ENCODE measurements at regions not wholly inside any gene's neighbourhood (a gene's known extent, or its start where the extent isn't known, plus 50 kb on each side); places are given as distances from the start of the nearest gene placed in this dataset.

DNA sequence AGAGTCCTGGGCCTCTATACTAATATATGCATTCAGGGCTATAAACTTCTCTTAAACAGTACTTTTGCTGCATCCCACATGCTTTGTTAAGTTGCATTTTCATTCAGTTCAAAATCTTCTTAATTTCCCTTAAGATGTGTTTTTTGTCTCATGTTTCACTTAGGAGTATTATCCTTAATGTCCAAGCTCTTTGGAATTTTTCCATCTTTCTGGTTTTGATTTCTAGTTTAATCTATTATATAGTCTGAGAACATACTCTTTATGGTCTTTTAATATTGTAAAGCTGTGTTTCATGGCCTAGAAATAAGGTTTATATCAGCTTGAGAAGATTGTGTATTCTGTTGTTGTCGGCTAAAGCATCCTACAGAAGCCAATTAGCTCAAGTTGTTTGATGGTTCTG lies 1041.8 kb downstream of the PLA2G4A start:
- TF ChIP-seq POLR2A (IDR thresholded peaks at IDR 0.05; ENCODE audit: low read depth, low read length) (no peak), TAF1 (IDR thresholded peaks at IDR 0.05; ENCODE audit: borderline replicate concordance, low read depth, low read length) (no peak), POLR2AphosphoS5 (IDR thresholded peaks at IDR 0.05; ENCODE audit: low read depth, low read length) (no peak)
- FAIRE-seq (no peak), DNase-seq (ENCODE audit: insufficient read length) (no peak)

DNA sequence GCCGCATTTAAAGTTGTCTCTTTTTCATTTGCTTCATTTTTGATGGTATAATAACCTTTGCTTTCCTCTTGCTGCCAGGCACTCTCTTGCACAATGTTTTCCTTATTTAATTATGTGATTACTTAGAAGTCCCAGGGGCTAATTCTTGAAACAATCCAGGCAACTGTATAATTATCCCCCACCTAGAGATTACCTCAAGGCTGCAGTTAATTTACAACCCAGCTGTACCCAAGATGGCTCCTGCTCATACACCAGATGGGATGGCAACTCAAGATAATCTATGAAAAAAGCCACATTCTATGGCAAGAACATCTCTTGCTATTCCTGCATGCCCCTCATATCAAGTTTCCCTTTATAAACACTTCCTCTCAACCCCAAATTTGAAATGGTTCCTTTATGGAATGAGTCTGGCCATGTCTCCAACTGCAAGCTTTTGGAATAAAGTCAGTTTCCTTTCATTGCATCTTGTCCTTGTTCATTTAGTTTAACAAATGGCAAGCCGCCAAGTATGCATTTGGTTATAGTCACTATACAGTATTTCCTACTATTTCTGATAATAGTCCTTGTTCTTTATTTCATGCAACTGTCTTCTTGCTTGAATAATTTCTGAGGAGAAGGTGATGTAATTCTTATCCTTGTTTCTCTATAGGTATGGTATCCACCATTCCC lies 1042.6 kb downstream of the PLA2G4A start:
- TF ChIP-seq TAF1 (IDR thresholded peaks at IDR 0.05; ENCODE audit: borderline replicate concordance, low read depth, low read length) = no peak
- TF ChIP-seq POLR2AphosphoS5 (IDR thresholded peaks at IDR 0.05; ENCODE audit: low read depth, low read length) = no peak
- no peak for TF ChIP-seq POLR2A (IDR thresholded peaks at IDR 0.05; ENCODE audit: low read depth, low read length)
- no peak for DNase-seq (ENCODE audit: insufficient read length)
- FAIRE-seq = no peak

DNA sequence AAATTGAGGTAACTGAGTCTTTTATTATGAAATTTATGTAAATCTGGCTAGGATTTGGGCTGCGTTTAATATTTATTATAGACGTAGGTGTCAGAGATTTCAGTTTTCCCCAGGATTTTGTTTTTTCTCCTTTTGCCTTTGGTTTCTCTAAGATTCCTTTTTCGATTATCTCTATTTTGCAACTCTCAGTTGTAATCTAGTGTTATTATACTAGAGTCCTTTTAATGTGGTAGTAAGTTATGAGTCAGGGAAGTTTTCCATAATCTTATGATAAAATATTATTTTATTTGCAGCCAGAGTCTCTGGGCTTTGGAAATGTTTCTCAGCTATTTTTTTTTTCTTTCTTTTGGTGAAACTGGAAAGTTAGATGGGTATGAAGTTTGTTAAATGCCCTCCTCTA lies 1043.8 kb downstream of the PLA2G4A start:
- DNase-seq (ENCODE audit: insufficient read length) (no peak), FAIRE-seq (no peak)
- TF ChIP-seq POLR2AphosphoS5 (IDR thresholded peaks at IDR 0.05; ENCODE audit: low read depth, low read length) (no peak), POLR2A (IDR thresholded peaks at IDR 0.05; ENCODE audit: low read depth, low read length) (no peak), TAF1 (IDR thresholded peaks at IDR 0.05; ENCODE audit: borderline replicate concordance, low read depth, low read length) (no peak)

DNA sequence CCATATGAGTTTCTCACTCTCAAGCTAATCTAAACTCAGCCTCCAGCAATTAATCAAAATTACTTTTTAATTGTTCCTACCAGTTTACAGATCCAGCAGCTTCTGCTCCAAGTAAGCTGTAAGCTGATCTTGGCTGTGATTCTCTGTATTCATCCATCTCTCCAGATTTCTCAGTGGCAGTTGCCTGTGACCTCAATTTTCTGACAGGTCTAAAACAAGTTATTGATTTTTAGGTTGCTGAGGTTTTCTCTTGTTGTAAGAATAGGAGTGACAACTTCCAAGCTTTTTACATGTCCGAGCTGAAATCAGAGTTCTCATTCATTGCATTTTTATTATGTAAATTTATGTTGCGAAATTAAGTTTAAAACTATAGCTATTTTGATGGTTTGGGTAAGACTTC lies 1044.4 kb downstream of the PLA2G4A start:
- FAIRE-seq (no peak), DNase-seq (ENCODE audit: insufficient read length) (no peak)
- no peak for TF ChIP-seq TAF1 (IDR thresholded peaks at IDR 0.05; ENCODE audit: borderline replicate concordance, low read depth, low read length)
- TF ChIP-seq POLR2AphosphoS5 (IDR thresholded peaks at IDR 0.05; ENCODE audit: low read depth, low read length) = no peak
- TF ChIP-seq POLR2A (IDR thresholded peaks at IDR 0.05; ENCODE audit: low read depth, low read length) = no peak

DNA sequence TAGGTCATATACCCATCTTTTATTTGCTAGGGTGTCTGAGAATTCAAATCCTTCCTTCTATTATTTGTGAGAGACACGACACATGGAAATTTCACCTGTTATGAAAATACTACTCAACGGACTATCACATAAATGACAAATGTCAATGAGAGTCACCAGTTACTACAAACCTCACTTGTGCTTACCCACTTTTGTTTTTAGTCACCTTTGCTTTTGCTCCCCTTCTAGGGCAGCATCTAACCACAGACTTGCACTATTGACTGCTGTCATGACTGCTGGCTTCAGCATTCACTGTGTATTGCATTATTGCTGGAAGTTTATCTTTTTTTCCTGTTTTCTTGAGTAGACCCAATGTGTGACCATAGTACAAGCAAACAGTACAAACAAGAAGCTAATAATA lies 1048.0 kb downstream of the PLA2G4A start:
- FAIRE-seq (no peak), DNase-seq (ENCODE audit: insufficient read length) (no peak)
- TF ChIP-seq POLR2A (IDR thresholded peaks at IDR 0.05; ENCODE audit: low read depth, low read length) (no peak), POLR2AphosphoS5 (IDR thresholded peaks at IDR 0.05; ENCODE audit: low read depth, low read length) (no peak), TAF1 (IDR thresholded peaks at IDR 0.05; ENCODE audit: borderline replicate concordance, low read depth, low read length) (no peak)

DNA sequence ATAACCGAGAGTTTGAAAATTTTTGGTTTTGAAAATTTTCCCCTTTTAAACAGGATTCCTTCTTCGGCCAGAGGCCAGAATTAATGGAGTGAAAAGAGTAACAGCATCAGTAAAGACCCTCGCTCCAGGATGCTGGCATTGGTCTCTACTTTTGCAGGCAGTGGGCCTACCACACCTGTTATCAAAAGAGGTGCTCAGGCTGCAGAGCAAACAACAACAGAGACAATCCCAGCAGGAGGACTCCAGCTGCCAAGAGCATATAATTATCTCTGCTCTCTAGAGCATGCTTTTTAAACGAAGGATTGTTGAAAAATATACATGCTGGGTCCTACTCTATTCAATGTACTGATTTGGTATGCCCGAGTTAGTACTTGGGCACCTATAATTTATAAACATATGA lies 1048.5 kb downstream of the PLA2G4A start:
- FAIRE-seq (no peak), DNase-seq (ENCODE audit: insufficient read length) (no peak)
- TF ChIP-seq POLR2AphosphoS5 (IDR thresholded peaks at IDR 0.05; ENCODE audit: low read depth, low read length) = no peak
- no peak for TF ChIP-seq POLR2A (IDR thresholded peaks at IDR 0.05; ENCODE audit: low read depth, low read length)
- TF ChIP-seq TAF1 (IDR thresholded peaks at IDR 0.05; ENCODE audit: borderline replicate concordance, low read depth, low read length) = no peak

DNA sequence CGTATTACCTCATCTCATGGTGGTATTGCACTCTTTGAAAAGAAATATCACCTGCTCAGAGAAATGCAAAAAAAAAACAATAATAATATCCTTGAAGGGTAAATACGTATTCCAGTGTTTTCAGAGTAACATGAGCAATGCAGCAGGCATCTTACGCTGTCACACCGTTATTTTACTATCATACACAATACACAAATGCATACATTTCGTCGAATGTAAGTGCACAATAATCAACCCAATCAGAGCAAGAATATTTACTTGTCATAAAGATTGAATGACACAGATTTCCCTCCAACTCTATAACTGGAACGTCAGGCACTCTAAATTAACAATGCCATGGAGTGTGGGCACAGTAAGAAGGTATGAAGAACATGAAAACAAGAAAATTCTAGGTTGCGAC lies 1050.1 kb downstream of the PLA2G4A start:
- DNase-seq (ENCODE audit: insufficient read length) (no peak), FAIRE-seq (no peak)
- no peak for TF ChIP-seq TAF1 (IDR thresholded peaks at IDR 0.05; ENCODE audit: borderline replicate concordance, low read depth, low read length)
- TF ChIP-seq POLR2AphosphoS5 (IDR thresholded peaks at IDR 0.05; ENCODE audit: low read depth, low read length) = no peak
- TF ChIP-seq POLR2A (IDR thresholded peaks at IDR 0.05; ENCODE audit: low read depth, low read length) = no peak

DNA sequence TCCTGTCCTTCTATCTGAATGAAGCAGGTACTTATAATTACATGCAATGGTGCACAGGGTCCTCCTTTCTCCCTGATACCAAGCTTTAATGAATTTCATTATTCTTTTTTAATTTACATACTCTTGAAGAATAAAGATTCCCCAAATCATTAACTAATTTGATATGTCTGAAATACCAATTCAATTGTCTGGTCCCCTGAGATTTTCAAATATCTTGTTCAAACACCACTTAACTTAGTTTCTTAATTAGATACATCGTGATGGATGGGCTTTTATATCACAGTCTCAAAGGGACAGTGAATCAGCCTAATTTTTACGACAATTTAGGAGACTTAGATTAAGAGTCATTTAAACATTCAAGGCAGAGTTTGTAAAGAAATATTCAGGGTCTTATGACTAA lies 1054.6 kb downstream of the PLA2G4A start:
- FAIRE-seq (no peak), DNase-seq (ENCODE audit: insufficient read length) (no peak)
- TF ChIP-seq TAF1 (IDR thresholded peaks at IDR 0.05; ENCODE audit: borderline replicate concordance, low read depth, low read length) (no peak), POLR2AphosphoS5 (IDR thresholded peaks at IDR 0.05; ENCODE audit: low read depth, low read length) (no peak), POLR2A (IDR thresholded peaks at IDR 0.05; ENCODE audit: low read depth, low read length) (no peak)

DNA sequence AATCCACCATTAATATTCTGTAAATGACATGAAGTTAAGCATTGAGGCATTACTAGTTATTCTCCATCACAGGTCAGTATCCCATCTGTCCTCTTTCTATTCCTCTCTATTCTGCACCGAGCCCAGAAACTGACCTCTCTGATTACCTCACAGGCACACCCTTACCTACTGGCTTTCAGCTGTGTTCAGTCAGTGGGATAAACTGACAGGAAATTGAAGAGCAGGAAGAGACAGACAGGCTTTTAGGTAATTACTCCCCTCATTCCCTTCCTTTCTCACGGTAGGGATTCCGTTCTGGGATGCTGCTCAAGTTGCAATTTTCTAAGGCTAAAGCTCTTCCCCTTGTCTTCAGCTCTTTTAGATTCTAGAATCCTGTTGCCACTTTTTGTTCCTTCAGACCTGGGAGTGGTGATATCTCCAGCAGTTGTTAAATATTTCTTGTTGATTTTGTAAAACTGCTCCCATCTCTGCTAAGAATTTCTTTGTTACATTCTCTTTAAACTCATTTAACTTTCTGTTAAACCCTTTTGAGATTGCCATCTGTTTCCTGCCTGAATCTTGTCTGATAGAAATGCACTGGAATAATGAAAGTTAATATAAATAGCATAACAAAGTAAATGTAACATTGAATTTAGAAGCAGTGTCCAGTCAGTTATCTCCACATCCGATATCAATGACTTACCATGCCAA lies 1063.4 kb downstream of the PLA2G4A start:
- no peak for FAIRE-seq
- DNase-seq (ENCODE audit: insufficient read length) = no peak
- TF ChIP-seq POLR2AphosphoS5 (IDR thresholded peaks at IDR 0.05; ENCODE audit: low read depth, low read length) = no peak
- TF ChIP-seq TAF1 (IDR thresholded peaks at IDR 0.05; ENCODE audit: borderline replicate concordance, low read depth, low read length) = no peak
- TF ChIP-seq POLR2A (IDR thresholded peaks at IDR 0.05; ENCODE audit: low read depth, low read length) = no peak

DNA sequence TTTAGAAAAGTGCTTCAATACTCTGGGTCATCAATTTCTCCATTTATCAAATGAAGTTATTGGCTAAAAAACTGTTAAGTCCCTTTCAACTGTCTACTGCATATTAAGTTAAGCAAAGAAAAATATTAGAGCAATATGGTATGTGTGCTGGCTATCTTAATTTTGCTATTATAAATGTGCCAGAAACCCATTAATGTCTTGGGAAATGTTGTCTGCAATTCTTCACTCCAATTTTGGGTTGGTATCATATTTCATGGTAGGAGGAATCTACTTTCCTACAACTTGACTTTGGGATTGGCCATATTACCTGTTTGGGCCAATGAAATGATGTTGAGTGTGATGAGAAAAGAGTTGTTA lies 1063.9 kb downstream of the PLA2G4A start:
- DNase-seq (ENCODE audit: insufficient read length) = no peak
- TF ChIP-seq POLR2A (IDR thresholded peaks at IDR 0.05; ENCODE audit: low read depth, low read length) (no peak), POLR2AphosphoS5 (IDR thresholded peaks at IDR 0.05; ENCODE audit: low read depth, low read length) (no peak), TAF1 (IDR thresholded peaks at IDR 0.05; ENCODE audit: borderline replicate concordance, low read depth, low read length) (no peak)
- FAIRE-seq = no peak

DNA sequence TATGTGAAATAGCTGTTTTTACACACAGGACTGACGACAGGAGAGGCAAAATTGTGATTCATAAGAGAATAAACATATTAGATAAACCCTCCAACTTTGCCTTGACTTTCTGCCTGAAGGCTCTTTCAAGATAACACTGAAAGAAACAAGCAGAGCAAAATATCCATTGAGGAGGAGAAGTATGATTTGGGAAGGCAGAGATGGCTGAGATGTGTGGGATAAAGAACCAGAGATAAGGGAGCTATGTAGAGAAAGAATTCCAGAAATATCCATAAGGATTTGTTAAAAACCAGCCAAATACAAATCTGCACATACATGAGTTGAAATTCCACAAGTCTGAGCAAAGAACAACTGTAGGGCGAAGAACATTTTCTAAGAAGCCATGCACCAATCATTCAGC lies 1064.7 kb downstream of the PLA2G4A start:
- TF ChIP-seq TAF1 (IDR thresholded peaks at IDR 0.05; ENCODE audit: borderline replicate concordance, low read depth, low read length) (no peak), POLR2AphosphoS5 (IDR thresholded peaks at IDR 0.05; ENCODE audit: low read depth, low read length) (no peak), POLR2A (IDR thresholded peaks at IDR 0.05; ENCODE audit: low read depth, low read length) (no peak)
- DNase-seq (ENCODE audit: insufficient read length) (no peak), FAIRE-seq (no peak)

DNA sequence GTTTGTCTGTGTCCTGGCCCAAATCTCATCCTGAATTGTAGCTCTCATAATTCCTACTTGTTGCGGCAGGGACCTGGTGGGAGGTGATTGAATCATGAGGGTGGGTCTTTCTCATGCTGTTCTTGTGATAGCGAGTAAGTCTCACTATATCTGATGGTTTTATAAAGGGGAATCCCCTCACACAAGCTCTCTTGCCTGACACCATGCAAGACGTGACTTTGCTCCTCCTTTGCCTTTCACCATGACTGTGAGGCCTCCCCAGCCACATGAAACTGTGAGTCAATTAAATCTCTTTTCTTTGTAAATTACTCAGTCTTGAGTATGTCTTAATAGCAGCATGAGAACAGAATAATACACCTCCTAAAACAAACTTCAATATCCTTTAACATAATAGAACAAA lies 1065.6 kb downstream of the PLA2G4A start:
- no peak for TF ChIP-seq POLR2AphosphoS5 (IDR thresholded peaks at IDR 0.05; ENCODE audit: low read depth, low read length)
- TF ChIP-seq POLR2A (IDR thresholded peaks at IDR 0.05; ENCODE audit: low read depth, low read length) = no peak
- no peak for TF ChIP-seq TAF1 (IDR thresholded peaks at IDR 0.05; ENCODE audit: borderline replicate concordance, low read depth, low read length)
- no peak for FAIRE-seq
- DNase-seq (ENCODE audit: insufficient read length) = no peak

Measured in GM12892 (cell line).